Mucosa of rectum (tissue), 2 donors: ENCODE measurements at regions not wholly inside any gene's neighbourhood (a gene's known extent, or its start where the extent isn't known, plus 50 kb on each side); places are given as distances from the start of the nearest gene placed in this dataset.

Experiments
- H3K27ac ChIP-seq, 2 donors: one replicate each; pipeline ENCODE4 v1.7.0; 2013; ENCODE audit warnings: inconsistent platforms in 2 of 2, low read depth in 2 of 2, low read length in 2 of 2
- H3K27me3 ChIP-seq, 2 donors: one replicate each; pipeline ENCODE4 v1.7.0; 2013; ENCODE audit warnings: low read length in 2 of 2; ENCODE audit not compliant: control insufficient read depth in 2 of 2, insufficient read depth in 2 of 2
- H3K36me3 ChIP-seq, 2 donors: one replicate each; pipeline ENCODE4 v1.7.0; 2013; ENCODE audit warnings: low read length in 2 of 2; ENCODE audit not compliant: control insufficient read depth in 2 of 2, insufficient read depth in 2 of 2
- H3K4me1 ChIP-seq, 2 donors: one replicate each; pipeline ENCODE4 v1.7.0; 2013; ENCODE audit warnings: low read length in 2 of 2, mild to moderate bottlenecking in 1 of 2; ENCODE audit not compliant: control insufficient read depth in 2 of 2, insufficient read depth in 2 of 2
- H3K4me3 ChIP-seq, 2 donors: one replicate each; pipeline ENCODE4 v1.7.0; 2013; ENCODE audit warnings: low read length in 2 of 2
- H3K9ac ChIP-seq, 2 donors: one replicate each; pipeline ENCODE4 v1.7.0; 2013; ENCODE audit warnings: low read length in 2 of 2, low read depth in 1 of 2, mild to moderate bottlenecking in 1 of 2
- H3K9me3 ChIP-seq, 2 donors: one replicate each; pipeline ENCODE4 v1.7.0; 2013; ENCODE audit warnings: low read length in 2 of 2; ENCODE audit not compliant: control insufficient read depth in 2 of 2
- donor health status: healthy.
- donor health status: Normal muscosa, but diverticular disease.

DNA sequence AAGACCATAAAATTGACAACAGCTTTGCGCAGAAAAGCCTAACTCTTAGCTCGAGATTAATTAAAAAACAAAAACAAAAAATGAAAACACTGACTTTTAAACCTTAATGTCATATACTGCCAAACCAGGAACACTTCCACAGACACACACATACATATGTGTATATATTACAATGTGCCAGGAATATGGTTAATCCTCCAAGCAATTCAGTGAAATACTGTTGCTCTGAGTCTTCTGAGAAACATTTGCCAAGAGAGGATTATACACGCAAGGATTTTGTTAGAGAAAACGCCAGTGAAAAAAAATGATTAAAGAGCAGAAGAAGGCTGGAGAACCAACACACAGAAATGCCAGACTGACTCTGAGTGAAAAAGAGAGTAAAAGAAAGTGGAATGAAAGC is 116.7 kb upstream of the CHRM3 start:
- no peak overlapping the region for H3K27ac ChIP-seq
- no peaks in the 10 kb centered on the region for H3K27me3 ChIP-seq
- no peak overlapping the region for H3K4me3 ChIP-seq
- no peaks in the 10 kb centered on the region for H3K4me1 ChIP-seq
- no peaks in the 10 kb centered on the region for H3K36me3 ChIP-seq
- H3K9ac ChIP-seq = no peak overlapping the region
- no peaks in the 10 kb centered on the region for H3K9me3 ChIP-seq

DNA sequence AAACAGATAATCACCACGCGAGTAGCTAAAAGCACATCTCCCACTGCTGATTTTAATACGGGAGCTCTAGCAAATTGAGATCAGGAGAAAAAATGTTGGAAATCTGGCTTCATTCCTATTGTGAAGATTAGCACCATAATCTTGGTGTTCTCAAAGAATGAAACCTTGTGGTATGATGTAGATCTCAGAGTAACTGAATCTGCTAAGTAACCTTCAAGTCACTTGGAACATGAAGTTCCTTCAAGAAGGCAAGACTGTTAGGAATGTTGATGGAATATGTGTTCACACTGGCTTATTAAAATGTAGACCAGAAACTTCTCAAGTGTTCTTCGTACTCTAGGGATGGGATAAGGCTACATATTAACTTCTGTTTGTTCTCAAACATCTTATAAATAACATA is 117.4 kb upstream of the CHRM3 start:
- Histone ChIP-seq H3K27me3 (no peaks in the 10 kb centered on the region), H3K4me1 (no peaks in the 10 kb centered on the region), H3K9ac (no peak overlapping the region), H3K4me3 (no peak overlapping the region), H3K27ac (no peak overlapping the region), H3K36me3 (no peaks in the 10 kb centered on the region), H3K9me3 (no peaks in the 10 kb centered on the region)

DNA sequence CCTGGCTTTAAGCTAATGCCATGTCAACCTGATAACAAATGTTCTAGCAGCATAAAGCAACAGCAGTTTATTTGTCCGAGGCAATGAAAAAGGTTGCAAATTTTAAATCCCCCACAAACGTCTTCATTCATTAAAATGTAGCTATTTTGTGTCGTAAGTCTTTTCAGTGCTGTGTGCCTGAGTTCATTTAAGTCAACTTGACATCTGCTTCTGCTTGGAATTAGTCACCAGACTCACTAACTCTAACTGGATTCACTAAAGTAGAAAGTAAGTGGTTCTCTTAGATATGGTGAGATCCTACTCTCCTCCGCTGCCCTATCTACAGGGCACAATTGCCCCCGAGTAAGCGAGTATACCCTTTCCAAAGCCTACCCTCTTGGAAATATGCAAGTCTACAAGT is 118.4 kb upstream of the CHRM3 start:
- Histone ChIP-seq H3K27ac (no peak overlapping the region), H3K4me1 (no peaks in the 10 kb centered on the region), H3K9me3 (no peaks in the 10 kb centered on the region), H3K36me3 (no peaks in the 10 kb centered on the region), H3K27me3 (no peaks in the 10 kb centered on the region), H3K4me3 (no peak overlapping the region), H3K9ac (no peak overlapping the region)

DNA sequence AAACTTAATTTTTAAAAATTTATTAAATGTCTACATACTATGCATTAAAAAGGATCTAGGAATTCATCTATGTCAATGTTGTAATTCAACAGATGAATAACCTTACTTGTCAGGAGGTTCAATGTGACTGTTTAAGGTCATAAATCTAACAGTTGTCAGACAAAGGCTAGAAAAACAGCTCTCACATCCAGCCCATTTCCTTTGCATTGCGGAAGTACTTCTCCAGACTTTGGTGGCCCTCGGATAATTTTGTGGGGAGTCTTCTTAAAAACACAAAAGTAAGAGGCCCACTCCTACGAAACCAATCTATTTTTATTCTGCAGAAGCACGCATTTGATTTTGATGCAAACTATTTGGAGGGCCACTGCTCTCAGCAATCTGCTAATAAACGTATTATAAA is 122.6 kb upstream of the CHRM3 start:
- no peak overlapping the region for H3K9ac ChIP-seq
- H3K27me3 ChIP-seq = no peaks in the 10 kb centered on the region
- H3K9me3 ChIP-seq = no peaks in the 10 kb centered on the region
- no peak overlapping the region for H3K4me3 ChIP-seq
- no peak overlapping the region for H3K27ac ChIP-seq
- no peaks in the 10 kb centered on the region for H3K36me3 ChIP-seq
- H3K4me1 ChIP-seq = no peaks in the 10 kb centered on the region

DNA sequence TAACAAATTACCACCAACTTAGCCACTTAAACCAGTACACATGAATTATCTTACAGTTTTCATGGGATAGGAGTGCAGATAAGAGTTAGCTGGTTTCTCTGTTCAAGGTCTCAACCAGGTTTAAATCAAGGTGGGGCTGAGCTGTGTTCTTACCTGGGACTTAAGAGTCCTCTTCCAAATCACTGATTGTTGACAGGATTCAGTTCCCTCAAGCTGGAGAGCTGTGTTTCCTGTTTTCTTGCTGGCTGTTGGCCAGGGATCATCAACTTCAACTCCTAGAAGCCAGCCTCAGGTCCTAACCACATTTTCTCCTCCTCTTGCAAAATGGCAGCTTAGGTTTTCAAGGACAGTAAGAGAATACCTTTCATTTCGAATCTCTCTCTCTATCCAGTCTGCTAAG is 123.8 kb upstream of the CHRM3 start:
- Histone ChIP-seq H3K27ac (no peak overlapping the region), H3K4me3 (no peak overlapping the region), H3K27me3 (no peaks in the 10 kb centered on the region), H3K9me3 (no peaks in the 10 kb centered on the region), H3K36me3 (no peaks in the 10 kb centered on the region), H3K9ac (no peak overlapping the region), H3K4me1 (no peaks in the 10 kb centered on the region)

DNA sequence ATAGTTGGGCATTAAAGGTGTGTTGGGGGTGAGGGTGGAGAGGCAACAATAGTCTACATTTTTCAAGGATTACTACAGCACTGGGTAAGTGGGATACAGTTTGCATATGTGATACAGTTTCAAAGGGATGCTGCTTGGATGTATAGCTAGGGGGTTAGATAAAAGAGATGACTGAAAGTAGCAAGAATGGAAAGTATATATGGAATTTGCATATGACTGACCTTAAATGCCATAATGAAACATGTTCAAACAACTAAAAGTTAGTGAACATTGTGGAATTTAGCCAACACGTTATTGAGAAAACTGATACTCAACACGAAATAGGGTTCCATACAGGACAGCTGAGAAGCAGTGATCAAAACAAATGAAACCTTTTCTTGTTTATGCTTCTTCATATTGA is 124.8 kb upstream of the CHRM3 start:
- Histone ChIP-seq H3K9me3 (no peaks in the 10 kb centered on the region), H3K27ac (no peak overlapping the region), H3K4me1 (no peaks in the 10 kb centered on the region), H3K27me3 (no peaks in the 10 kb centered on the region), H3K4me3 (no peak overlapping the region), H3K9ac (no peak overlapping the region), H3K36me3 (no peaks in the 10 kb centered on the region)

DNA sequence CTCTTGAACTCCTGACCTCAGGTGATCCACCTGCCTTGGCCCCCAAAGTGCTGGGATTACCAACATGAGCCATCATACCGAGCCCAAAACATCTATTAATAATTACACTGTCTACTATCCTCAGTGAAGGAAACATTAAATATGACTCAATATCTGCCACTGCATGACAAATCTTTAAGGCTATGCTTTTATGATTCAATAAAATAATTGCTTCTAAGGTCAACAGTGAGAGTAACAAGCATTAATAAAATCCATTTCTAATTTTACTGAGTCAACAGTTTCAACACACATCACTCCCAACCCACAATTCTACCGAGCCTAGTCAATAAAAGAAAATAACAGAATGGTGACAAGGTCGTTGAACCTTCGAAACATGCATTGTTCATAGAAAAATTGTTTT is 125.5 kb upstream of the CHRM3 start:
- H3K36me3 ChIP-seq = no peaks in the 10 kb centered on the region
- no peak overlapping the region for H3K4me3 ChIP-seq
- no peaks in the 10 kb centered on the region for H3K4me1 ChIP-seq
- no peak overlapping the region for H3K9ac ChIP-seq
- H3K9me3 ChIP-seq = no peaks in the 10 kb centered on the region
- H3K27ac ChIP-seq = no peak overlapping the region
- H3K27me3 ChIP-seq = no peaks in the 10 kb centered on the region

DNA sequence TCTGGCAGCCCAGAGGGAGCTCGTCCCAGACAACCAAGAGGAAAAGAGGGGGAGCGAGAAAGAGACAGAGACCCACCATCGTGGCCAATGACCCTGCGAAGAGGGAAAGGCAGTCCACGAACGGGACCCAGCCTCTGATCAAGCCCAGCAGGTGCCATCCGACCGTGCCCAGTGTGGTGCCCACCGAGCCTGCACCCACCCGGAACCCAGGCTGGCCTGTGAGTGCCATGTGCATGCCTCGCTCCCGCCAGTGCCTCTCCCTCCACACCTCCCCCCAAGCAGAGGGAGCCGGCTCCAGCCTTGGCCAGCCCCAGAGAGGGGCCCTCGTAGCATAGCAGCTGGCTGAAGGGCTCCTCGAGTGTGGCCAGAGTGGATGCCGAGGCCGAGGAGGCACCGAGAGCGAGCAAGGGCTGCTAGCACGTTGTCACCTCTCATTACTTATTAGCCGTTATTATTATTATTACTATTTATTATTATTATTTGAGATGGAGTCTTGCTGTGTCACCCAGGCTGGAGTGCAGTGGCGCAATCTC is 130.7 kb upstream of the CHRM3 start:
- H3K4me1 ChIP-seq = no peaks in the 10 kb centered on the region

DNA sequence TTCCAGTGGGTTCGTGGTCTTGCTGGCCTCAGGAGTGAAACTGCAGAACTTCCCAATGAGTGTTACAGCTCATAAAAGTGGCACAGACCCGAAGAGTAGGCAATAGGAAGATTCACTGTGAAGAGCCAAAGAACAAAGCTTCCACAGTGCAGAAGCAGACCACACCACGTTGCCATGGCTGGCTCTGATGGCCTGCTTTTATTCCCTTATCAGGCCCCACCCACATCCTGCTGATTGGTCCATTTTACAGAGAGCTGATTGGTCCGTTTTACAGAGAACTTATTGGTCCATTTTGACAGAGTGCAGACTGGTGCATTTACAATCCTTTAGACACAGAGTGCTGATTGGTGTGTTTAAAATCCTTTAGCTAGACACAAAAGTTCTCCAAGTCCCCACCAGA is 131.4 kb upstream of the CHRM3 start:
- H3K9me3 ChIP-seq = no peaks in the 10 kb centered on the region
- H3K4me3 ChIP-seq = no peak overlapping the region
- no peaks in the 10 kb centered on the region for H3K36me3 ChIP-seq
- H3K27ac ChIP-seq = no peak overlapping the region
- no peaks in the 10 kb centered on the region for H3K4me1 ChIP-seq
- H3K27me3 ChIP-seq = no peaks in the 10 kb centered on the region
- no peak overlapping the region for H3K9ac ChIP-seq

More for the DNA sequence above, 130.7 kb upstream of the CHRM3 start:
- no peak overlapping the region for H3K27ac ChIP-seq
- no peak overlapping the region for H3K9ac ChIP-seq
- H3K9me3 ChIP-seq = no peaks in the 10 kb centered on the region
- no peak overlapping the region for H3K4me3 ChIP-seq
- H3K27me3 ChIP-seq = no peaks in the 10 kb centered on the region
- no peaks in the 10 kb centered on the region for H3K36me3 ChIP-seq

DNA sequence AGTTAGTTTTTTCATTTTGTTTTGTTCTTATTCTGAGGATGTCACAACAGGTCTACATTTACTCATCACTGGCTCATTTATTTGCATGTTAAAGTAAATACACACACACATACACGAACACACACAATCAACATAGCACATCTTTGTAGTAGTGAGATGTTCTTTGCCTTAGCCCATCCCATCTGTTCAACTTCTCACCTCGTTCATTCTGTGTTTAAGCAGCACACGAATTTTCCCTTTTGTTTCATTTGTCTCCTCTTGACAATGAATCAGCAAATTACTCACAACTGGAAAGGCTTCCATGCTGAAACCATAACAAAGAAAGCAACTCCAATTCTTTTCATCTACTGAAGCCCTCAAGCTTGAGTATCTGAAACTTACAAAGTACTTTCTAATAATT is 133.3 kb upstream of the CHRM3 start:
- H3K27ac ChIP-seq = no peak overlapping the region
- no peak overlapping the region for H3K4me3 ChIP-seq
- H3K27me3 ChIP-seq = no peaks in the 10 kb centered on the region
- no peaks in the 10 kb centered on the region for H3K9me3 ChIP-seq
- no peak overlapping the region for H3K9ac ChIP-seq
- no peaks in the 10 kb centered on the region for H3K36me3 ChIP-seq
- no peaks in the 10 kb centered on the region for H3K4me1 ChIP-seq
